Spleen (tissue), 11 donors: ENCODE measurements at regions not wholly inside any gene's neighbourhood (a gene's known extent, or its start where the extent isn't known, plus 50 kb on each side); places are given as distances from the start of the nearest gene placed in this dataset.

Source experiments
- DNase-seq: peaks from one replicate; pipeline ENCODE4 v3.0.0-alpha.2; 2020
- H3K27ac ChIP-seq, 8 donors: fragments of 200-600 bp; sonication (generic) in 7 of 8; 1 replicate in 4 of 8; 2 replicates in 4 of 8; pipeline versions ENCODE4 v1.5.0 to v1.8.0; 2016 to 2021; ENCODE audit warnings: inconsistent platforms in 4 of 8, mild to moderate bottlenecking in 4 of 8, moderate library complexity in 1 of 8
- H3K27me3 ChIP-seq, 7 donors: fragments of 200-600 bp; sonication (generic) in 6 of 7; replicated peaks in 1 of 7; 1 replicate in 4 of 7; 2 replicates in 3 of 7; pipeline versions ENCODE4 v1.5.0 to v1.8.0; 2016 to 2021; ENCODE audit warnings: inconsistent platforms in 3 of 7, mild to moderate bottlenecking in 1 of 7
- H3K36me3 ChIP-seq, 6 donors: fragments of 200-600 bp; sonication (generic) in 5 of 6; 1 replicate in 4 of 6; 2 replicates in 2 of 6; pipeline versions ENCODE4 v1.5.0 to v1.8.0; 2016 to 2021; ENCODE audit warnings: inconsistent platforms in 2 of 6
- H3K4me1 ChIP-seq, 6 donors: fragments of 200-600 bp; sonication (generic) in 5 of 6; 1 replicate in 3 of 6; 2 replicates in 3 of 6; pipeline versions ENCODE4 v1.5.0 to v1.8.0; 2016 to 2021; ENCODE audit warnings: inconsistent platforms in 3 of 6
- H3K4me3 ChIP-seq, 8 donors: fragments of 200-600 bp; sonication (generic) in 7 of 8; 1 replicate in 4 of 8; 2 replicates in 4 of 8; pipeline versions ENCODE4 v1.5.0 to v1.8.0; 2016 to 2021; ENCODE audit warnings: inconsistent platforms in 4 of 8, mild to moderate bottlenecking in 4 of 8, moderate library complexity in 2 of 8
- H3K9me3 ChIP-seq, 8 donors: fragments of 200-600 bp; sonication (generic) in 7 of 8; 1 replicate in 4 of 8; 2 replicates in 4 of 8; pipeline versions ENCODE4 v1.5.0 to v1.8.0; 2016 to 2021; ENCODE audit warnings: inconsistent platforms in 4 of 8
- POLR2A ChIP-seq, 3 donors: fragments of 450-650 bp; IDR thresholded peaks; one replicate each; pipeline ENCODE4 v1.5.1; 2017; ENCODE audit warnings: antibody characterized with exemption in 3 of 3, mild to moderate bottlenecking in 1 of 3
- POLR2AphosphoS5 ChIP-seq, 3 donors: sonication (generic); formaldehyde crosslinking; IDR thresholded peaks; one replicate each; pipeline ENCODE4 v1.5.1; 2017; ENCODE audit warnings: antibody characterized with exemption in 3 of 3
- WGBS, 5 donors: extraction: QIAGEN DNeasy Blood & Tissue Kit in 3 of 5; methylation state at CpG; one replicate each; pipeline versions ENCODE4 v1.1.5 to v1.1.7; 2013 to 2018; 5-methylcytosine and 5-hydroxymethylcytosine counted together
- intact Hi-C: fragments of 100-400 bp; cut with DNase I; formaldehyde crosslinking; loops from one replicate; pipeline ENCODE4 v1.15.0; 2023; ENCODE audit warnings: low total_unique reads
- TF ChIP-seq, protein P1 (sequence below), 11 experiments: fragments of 200-600 bp in 7 of 11; fragments of 450-650 bp in 4 of 11; sonication (generic) in 4 of 11; IDR thresholded peaks in 8 of 11; conservative IDR thresholded peaks in 3 of 11; 1 replicate in 7 of 11; 2 replicates in 4 of 11; pipeline versions ENCODE4 v1.4.0 to v1.8.0; 2016 to 2021; ENCODE audit warnings: antibody characterized with exemption in 11 of 11, inconsistent platforms in 4 of 11, mild to moderate bottlenecking in 1 of 11
- donor health status: healthy with polysubstance abuse.
- donor health status: DM: no; HTN: no; CAD: no; lungs with moderate emphysema.
- donor health status: DM: no; HTN: no; CAD: no.
- donor health status: Bipolar disorder and iron deficiency.
- donor health status: healthy.
- donor health status: DM: no; HTN: no; CAD: no.
- donor health status: DM: yes; HTN: yes; CAD: no.

DNA sequence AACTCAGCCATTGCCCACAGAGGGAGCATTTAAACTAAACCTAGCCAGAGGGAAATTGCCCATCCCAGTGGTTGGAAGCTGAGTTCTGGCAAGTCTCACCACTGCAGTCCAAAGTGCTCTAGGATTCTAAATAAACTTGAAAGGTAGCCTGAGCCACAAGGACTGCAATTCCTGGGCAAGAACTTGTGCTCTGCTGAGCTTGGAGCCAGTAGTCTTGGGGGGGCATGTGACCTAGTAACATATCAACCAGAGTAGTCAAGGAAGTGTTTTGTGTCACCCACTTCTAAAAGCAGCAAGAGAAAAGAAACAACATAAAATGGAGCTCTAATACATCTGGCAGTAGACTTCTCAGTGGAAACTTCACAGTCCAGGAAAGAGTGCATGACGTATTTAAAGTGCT is 167.0 kb downstream of the PTH2R start:
- H3K36me3 ChIP-seq = no peaks in the 10 kb centered on the region
- peaks cover 0 to 14% (median 8%) of the 10 kb centered on the region in 8 donors for H3K9me3 ChIP-seq
- DNase-seq = no peak
- no peak overlapping the region for H3K27ac ChIP-seq
- no peak for TF ChIP-seq POLR2AphosphoS5 (IDR thresholded peaks at IDR 0.05)
- TF ChIP-seq, protein P1, sequence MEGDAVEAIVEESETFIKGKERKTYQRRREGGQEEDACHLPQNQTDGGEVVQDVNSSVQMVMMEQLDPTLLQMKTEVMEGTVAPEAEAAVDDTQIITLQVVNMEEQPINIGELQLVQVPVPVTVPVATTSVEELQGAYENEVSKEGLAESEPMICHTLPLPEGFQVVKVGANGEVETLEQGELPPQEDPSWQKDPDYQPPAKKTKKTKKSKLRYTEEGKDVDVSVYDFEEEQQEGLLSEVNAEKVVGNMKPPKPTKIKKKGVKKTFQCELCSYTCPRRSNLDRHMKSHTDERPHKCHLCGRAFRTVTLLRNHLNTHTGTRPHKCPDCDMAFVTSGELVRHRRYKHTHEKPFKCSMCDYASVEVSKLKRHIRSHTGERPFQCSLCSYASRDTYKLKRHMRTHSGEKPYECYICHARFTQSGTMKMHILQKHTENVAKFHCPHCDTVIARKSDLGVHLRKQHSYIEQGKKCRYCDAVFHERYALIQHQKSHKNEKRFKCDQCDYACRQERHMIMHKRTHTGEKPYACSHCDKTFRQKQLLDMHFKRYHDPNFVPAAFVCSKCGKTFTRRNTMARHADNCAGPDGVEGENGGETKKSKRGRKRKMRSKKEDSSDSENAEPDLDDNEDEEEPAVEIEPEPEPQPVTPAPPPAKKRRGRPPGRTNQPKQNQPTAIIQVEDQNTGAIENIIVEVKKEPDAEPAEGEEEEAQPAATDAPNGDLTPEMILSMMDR (IDR thresholded peaks at IDR 0.05 in 8 of 11, conservative IDR thresholded peaks at IDR 0.05 in 3 of 11) = no peak
- no peak for TF ChIP-seq POLR2A (IDR thresholded peaks at IDR 0.05)
- 76 to 95% (median 79%) methylated on average over 1 of the region's 1 CpG for WGBS, 5 donors
- intact Hi-C loops = no loop called here
- no peaks in the 10 kb centered on the region for H3K4me1 ChIP-seq
- no peaks in the 10 kb centered on the region for H3K27me3 ChIP-seq
- no peak overlapping the region for H3K4me3 ChIP-seq

DNA sequence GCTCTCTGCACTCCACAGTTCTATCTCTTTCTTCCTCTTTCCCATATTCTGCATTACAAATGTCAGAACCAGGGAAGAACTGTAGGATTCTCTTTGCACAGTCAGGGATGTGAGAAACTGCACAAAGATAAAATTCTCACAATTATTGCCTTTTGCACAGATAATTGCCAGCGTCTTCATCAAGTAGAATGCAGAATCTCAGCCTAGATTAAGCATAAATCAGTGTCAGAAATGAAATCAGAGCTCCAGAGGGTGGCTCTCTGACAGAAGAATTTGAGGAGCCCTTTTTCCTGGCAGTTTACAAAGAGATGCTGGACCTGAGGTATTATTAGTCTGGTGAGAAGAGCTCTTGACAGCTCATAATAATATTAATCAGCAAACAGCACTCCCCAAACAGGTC is 173.1 kb downstream of the PTH2R start:
- Histone ChIP-seq H3K27ac (no peak overlapping the region), H3K36me3 (no peaks in the 10 kb centered on the region), H3K27me3 (no peaks in the 10 kb centered on the region), H3K4me1 (no peaks in the 10 kb centered on the region), H3K4me3 (no peak overlapping the region), H3K9me3 (peaks cover 0 to 14% (median 8%) of the 10 kb centered on the region in 8 donors)
- TF ChIP-seq, protein P1 (IDR thresholded peaks at IDR 0.05 in 8 of 11, conservative IDR thresholded peaks at IDR 0.05 in 3 of 11) = no peak
- TF ChIP-seq POLR2AphosphoS5 (IDR thresholded peaks at IDR 0.05) = no peak
- TF ChIP-seq POLR2A (IDR thresholded peaks at IDR 0.05) = no peak
- intact Hi-C loops = no loop called here
- no peak for DNase-seq
- WGBS, 5 donors = 53 to 69% (median 61%) methylated on average over 1 of the region's 1 CpG

DNA sequence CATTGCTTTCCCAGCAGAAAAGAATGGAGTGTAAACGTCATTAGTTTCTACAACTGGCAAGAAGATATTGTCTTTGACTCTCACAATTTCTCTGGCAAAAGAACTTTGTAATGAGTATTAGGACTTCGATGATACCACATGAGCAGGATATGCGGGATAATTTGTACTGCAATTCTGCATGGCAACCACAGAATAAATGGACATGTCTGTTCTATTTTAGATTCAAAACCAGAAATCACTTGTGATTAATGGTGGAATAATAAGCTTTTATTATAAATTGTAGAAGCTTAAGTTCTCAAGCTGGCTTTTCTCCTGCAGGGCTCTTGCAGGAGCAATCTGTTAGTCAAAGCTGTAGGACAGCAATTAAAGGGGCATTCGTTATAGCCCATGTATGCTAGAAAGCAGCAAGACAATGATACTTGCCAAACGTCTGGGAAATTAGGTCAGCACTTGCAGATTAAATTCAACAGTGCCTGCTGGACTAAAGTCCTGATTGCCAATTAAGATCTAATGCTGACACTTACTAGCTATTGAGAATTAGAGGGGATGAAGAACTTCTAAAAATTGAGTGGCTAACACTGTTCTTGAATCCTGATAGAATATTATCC is 177.9 kb downstream of the PTH2R start:
- no peak overlapping the region for H3K4me3 ChIP-seq
- H3K4me1 ChIP-seq = no peaks in the 10 kb centered on the region
- H3K27me3 ChIP-seq = no peaks in the 10 kb centered on the region
- no peak overlapping the region for H3K27ac ChIP-seq
- DNase-seq = no peak
- no peak for TF ChIP-seq POLR2AphosphoS5 (IDR thresholded peaks at IDR 0.05)
- TF ChIP-seq, protein P1 (IDR thresholded peaks at IDR 0.05 in 8 of 11, conservative IDR thresholded peaks at IDR 0.05 in 3 of 11) = no peak
- no peak for TF ChIP-seq POLR2A (IDR thresholded peaks at IDR 0.05)
- H3K9me3 ChIP-seq = no peaks in the 10 kb centered on the region
- 62 to 81% (median 75%) methylated on average over 5 of the region's 5 CpGs for WGBS, 5 donors
- no peaks in the 10 kb centered on the region for H3K36me3 ChIP-seq
- intact Hi-C loops = no loop called here

DNA sequence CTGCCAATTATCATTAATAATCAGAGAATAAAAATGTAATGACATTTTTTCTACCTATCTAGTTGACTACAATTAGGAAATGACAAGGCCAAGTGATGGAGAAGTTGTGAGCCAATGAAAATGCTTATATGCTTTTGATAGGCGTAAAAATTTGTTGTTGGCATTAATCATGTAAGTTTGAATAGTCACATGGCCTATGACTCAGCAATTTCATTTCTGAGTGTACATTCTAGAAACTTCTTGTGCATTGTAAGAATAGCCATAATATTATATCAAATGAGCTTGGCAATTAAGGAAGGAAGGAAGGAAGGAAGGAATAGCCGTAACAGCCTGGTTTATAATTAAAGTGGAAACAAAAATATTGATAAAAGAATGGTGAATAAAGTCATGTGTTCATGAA is 179.9 kb downstream of the PTH2R start:
- Histone ChIP-seq H3K36me3 (no peaks in the 10 kb centered on the region), H3K27ac (no peak overlapping the region), H3K4me1 (no peaks in the 10 kb centered on the region), H3K4me3 (no peak overlapping the region), H3K9me3 (no peaks in the 10 kb centered on the region), H3K27me3 (no peaks in the 10 kb centered on the region)
- WGBS, 5 donors = 67 to 84% (median 79%) methylated on average over 2 of the region's 2 CpGs
- DNase-seq = no peak
- TF ChIP-seq POLR2AphosphoS5 (IDR thresholded peaks at IDR 0.05) = no peak
- TF ChIP-seq, protein P1 (IDR thresholded peaks at IDR 0.05 in 8 of 11, conservative IDR thresholded peaks at IDR 0.05 in 3 of 11) = no peak
- TF ChIP-seq POLR2A (IDR thresholded peaks at IDR 0.05) = no peak
- intact Hi-C loops = no loop called here
